Small intestine (tissue), 7 donors: ENCODE measurements at regions not wholly inside any gene's neighbourhood (a gene's known extent, or its start where the extent isn't known, plus 50 kb on each side); places are given as distances from the start of the nearest gene placed in this dataset.

ENCODE experiments used
- DNase-seq, 2 donors: peaks; one replicate each; pipeline versions ENCODE4 v3.0.0 to v3.0.0-alpha.2; 2013
- FAIRE-seq: peaks from 2 replicates; lab custom pipeline; 2012; peaks lifted over from hg19 to GRCh38; lab: Jason Lieb, UNC
- H3K27ac ChIP-seq, 3 donors: one replicate each; pipeline ENCODE4 v1.5.1; 2013; ENCODE audit warnings: low read length in 2 of 3, mild to moderate bottlenecking in 2 of 3, control low read depth in 1 of 3, inconsistent platforms in 1 of 3, low read depth in 1 of 3, moderate library complexity in 1 of 3
- H3K27me3 ChIP-seq, 3 donors: one replicate each; pipeline ENCODE4 v1.6.1; 2013; ENCODE audit warnings: low read length in 3 of 3, inconsistent platforms in 1 of 3; ENCODE audit not compliant: control insufficient read depth in 3 of 3, insufficient read depth in 3 of 3
- H3K36me3 ChIP-seq, 3 donors: one replicate each; pipeline ENCODE4 v1.6.1; 2013; ENCODE audit warnings: low read length in 3 of 3, inconsistent platforms in 1 of 3, low read depth in 1 of 3, mild to moderate bottlenecking in 1 of 3, moderate library complexity in 1 of 3; ENCODE audit not compliant: control insufficient read depth in 3 of 3, insufficient read depth in 2 of 3
- H3K4me1 ChIP-seq, 3 donors: one replicate each; pipeline ENCODE4 v1.6.1; 2013; ENCODE audit warnings: low read length in 2 of 3, inconsistent platforms in 1 of 3, low read depth in 1 of 3, mild to moderate bottlenecking in 1 of 3, moderate library complexity in 1 of 3; ENCODE audit not compliant: control insufficient read depth in 3 of 3, insufficient read depth in 2 of 3
- H3K4me3 ChIP-seq, 3 donors: one replicate each; pipeline ENCODE4 v1.5.1; 2013; ENCODE audit warnings: low read length in 3 of 3, control low read depth in 1 of 3, inconsistent platforms in 1 of 3, low read depth in 1 of 3, mild to moderate bottlenecking in 1 of 3, moderate library complexity in 1 of 3
- H3K9me3 ChIP-seq, 2 donors: one replicate each; pipeline ENCODE4 v1.6.1; 2013; ENCODE audit warnings: low read depth in 1 of 2, low read length in 1 of 2; ENCODE audit not compliant: control insufficient read depth in 2 of 2, insufficient read depth in 1 of 2
- whole genome bisulfite sequencing, 3 donors: extraction: QIAGEN DNeasy Blood & Tissue Kit; methylation state at CpG; one replicate each; pipeline ENCODE4 v1.1.7; 2013; 5-methylcytosine and 5-hydroxymethylcytosine counted together
- donor health status: healthy with polysubstance abuse.
- donor health status: control.
- donor health status: control.
- donor health status: Bipolar disorder and iron deficiency.
- donor health status: healthy.

- Histone ChIP-seq H3K4me3 (no peak overlapping the region), H3K27ac (peak overlapping the region in 1 of 3 donors; percentile 6), H3K36me3 (no peaks in the 10 kb centered on the region), H3K4me1 (peaks cover 0 to 24% (median 0%) of the 10 kb centered on the region in 3 donors), H3K27me3 (no peaks in the 10 kb centered on the region), H3K9me3 (no peaks in the 10 kb centered on the region)
- WGBS, 3 donors: 52 to 56% (median 56%) methylated on average over 7 of the region's 7 CpGs
- DNase-seq (peak in 1 of 2 donors; percentile 29), FAIRE-seq (no peak)
Observed at GRCh38 chr5:158026304-158027031, 167.5 kb upstream of the CLINT1 start.

GRCh38 chr5:158023266-158023665, 164.3 kb upstream of the CLINT1 start:
- Histone ChIP-seq H3K9me3 (no peaks in the 10 kb centered on the region), H3K27ac (no peak overlapping the region), H3K4me3 (no peak overlapping the region), H3K36me3 (no peaks in the 10 kb centered on the region), H3K4me1 (peaks cover 0 to 19% (median 0%) of the 10 kb centered on the region in 3 donors), H3K27me3 (no peaks in the 10 kb centered on the region)
- 73 to 76% (median 74%) methylated on average over 7 of the region's 7 CpGs for WGBS, 3 donors
- DNase-seq: no peak
- FAIRE-seq: no peak

GRCh38 chr5:158022837-158023236, 163.9 kb upstream of the CLINT1 start:
- no peak overlapping the region for H3K4me3 ChIP-seq
- H3K27me3 ChIP-seq: no peaks in the 10 kb centered on the region
- DNase-seq (no peak), FAIRE-seq (no peak)
- H3K36me3 ChIP-seq: no peaks in the 10 kb centered on the region
- no peaks in the 10 kb centered on the region for H3K9me3 ChIP-seq
- H3K4me1 ChIP-seq: peaks cover 0 to 24% (median 0%) of the 10 kb centered on the region in 3 donors
- WGBS, 3 donors: 52 to 56% (median 54%) methylated on average over 6 of the region's 6 CpGs
- no peak overlapping the region for H3K27ac ChIP-seq

- H3K27ac ChIP-seq: no peak overlapping the region
Observed at GRCh38 chr5:158022393-158022792, 163.4 kb upstream of the CLINT1 start.

GRCh38 chr5:158020555-158021418, 161.8 kb upstream of the CLINT1 start:
- DNase-seq: peak in 1 of 2 donors; percentile 73
- Histone ChIP-seq H3K4me3 (no peak overlapping the region), H3K36me3 (no peaks in the 10 kb centered on the region), H3K27me3 (no peaks in the 10 kb centered on the region), H3K9me3 (no peaks in the 10 kb centered on the region), H3K4me1 (peaks cover 0 to 12% (median 0%) of the 10 kb centered on the region in 3 donors), H3K27ac (peak overlapping the region in 1 of 3 donors; percentile 48)
- WGBS, 3 donors: 59 to 66% (median 65%) methylated on average over 5 of the region's 5 CpGs
- FAIRE-seq: no peak

More at GRCh38 chr5:158022393-158022792, 163.4 kb upstream of the CLINT1 start:
- no peaks in the 10 kb centered on the region for H3K9me3 ChIP-seq
- H3K4me3 ChIP-seq: no peak overlapping the region
- no peaks in the 10 kb centered on the region for H3K36me3 ChIP-seq
- FAIRE-seq (no peak), DNase-seq (no peak)
- no peaks in the 10 kb centered on the region for H3K27me3 ChIP-seq
- H3K4me1 ChIP-seq: peaks cover 0 to 25% (median 0%) of the 10 kb centered on the region in 3 donors
- WGBS, 3 donors: 21 to 44% (median 25%) methylated on average over 3 of the region's 3 CpGs

- FAIRE-seq: no peak
Observed at GRCh38 chr5:158017469-158017868, 158.5 kb upstream of the CLINT1 start.

GRCh38 chr5:158014372-158014771, 155.4 kb upstream of the CLINT1 start:
- Histone ChIP-seq H3K4me1 (peaks cover 0 to 7% (median 0%) of the 10 kb centered on the region in 3 donors), H3K27me3 (peaks cover 0 to 2% (median 0%) of the 10 kb centered on the region in 3 donors), H3K9me3 (no peaks in the 10 kb centered on the region), H3K36me3 (no peaks in the 10 kb centered on the region), H3K27ac (no peak overlapping the region), H3K4me3 (no peak overlapping the region)
- DNase-seq (no peak), FAIRE-seq (no peak)
- 68 to 81% (median 80%) methylated on average over 1 of the region's 1 CpG for WGBS, 3 donors

More at GRCh38 chr5:158017469-158017868, 158.5 kb upstream of the CLINT1 start:
- peaks cover 0 to 2% (median 0%) of the 10 kb centered on the region in 3 donors for H3K27me3 ChIP-seq
- peaks cover 0 to 7% (median 0%) of the 10 kb centered on the region in 3 donors for H3K4me1 ChIP-seq
- H3K36me3 ChIP-seq: no peaks in the 10 kb centered on the region
- 20 to 61% (median 27%) methylated on average over 2 of the region's 2 CpGs for WGBS, 3 donors
- H3K27ac ChIP-seq: no peak overlapping the region
- peak in 1 of 2 donors; percentile 16 for DNase-seq
- no peaks in the 10 kb centered on the region for H3K9me3 ChIP-seq
- no peak overlapping the region for H3K4me3 ChIP-seq

- no peak overlapping the region for H3K27ac ChIP-seq
- no peak for FAIRE-seq
- 13 to 19% (median 19%) methylated on average over 6 of the region's 6 CpGs for WGBS, 3 donors
Observed at GRCh38 chr5:158013939-158014338, 155.0 kb upstream of the CLINT1 start.

More at GRCh38 chr5:158013939-158014338, 155.0 kb upstream of the CLINT1 start:
- Histone ChIP-seq H3K27me3 (peaks cover 0 to 2% (median 0%) of the 10 kb centered on the region in 3 donors), H3K9me3 (no peaks in the 10 kb centered on the region), H3K4me3 (no peak overlapping the region), H3K36me3 (no peaks in the 10 kb centered on the region), H3K4me1 (peaks cover 0 to 7% (median 0%) of the 10 kb centered on the region in 3 donors)
- DNase-seq: peak; percentile 19 to 63
